GM12865 (cell line): ENCODE measurements at regions not wholly inside any gene's neighbourhood (a gene's known extent, or its start where the extent isn't known, plus 50 kb on each side); places are given as distances from the start of the nearest gene placed in this dataset.

Experiments used
- DNase-seq: peaks from one replicate; pipeline ENCODE4 v3.0.0; 2010; ENCODE audit warnings: low read depth
- H3K4me3 ChIP-seq: 2 replicates; pipeline ENCODE4 v1.5.1; 2011; ENCODE audit warnings: mild to moderate bottlenecking, low read depth, low read length, control low read depth
- CTCF ChIP-seq: IDR thresholded peaks from 2 replicates; pipeline ENCODE4 v1.5.1; 2011; ENCODE audit warnings: low read length, control low read depth, low read depth, inconsistent platforms; ENCODE audit not compliant: insufficient read depth; ENCODE audit errors: missing control alignments

GRCh38 chr17:79446399-79447009, 164.3 kb downstream of the RBFOX3 start:
- DNase-seq = no peak
- H3K4me3 ChIP-seq = no peak overlapping the region
- no peak for TF ChIP-seq CTCF

GRCh38 chr17:79444198-79444597, 166.7 kb downstream of the RBFOX3 start:
- no peak for DNase-seq
- TF ChIP-seq CTCF = no peak
- H3K4me3 ChIP-seq = no peak overlapping the region

- TF ChIP-seq CTCF = no peak
- no peak for DNase-seq
- no peak overlapping the region for H3K4me3 ChIP-seq
Observed at GRCh38 chr17:79443026-79443425, 167.8 kb downstream of the RBFOX3 start.

GRCh38 chr17:79441356-79442160, 169.3 kb downstream of the RBFOX3 start:
- no peak for DNase-seq
- no peak overlapping the region for H3K4me3 ChIP-seq
- TF ChIP-seq CTCF = no peak

- no peak for DNase-seq
- no peak overlapping the region for H3K4me3 ChIP-seq
- TF ChIP-seq CTCF = no peak
Observed at GRCh38 chr17:79440251-79440650, 170.6 kb downstream of the RBFOX3 start.

- TF ChIP-seq CTCF = no peak
- no peak overlapping the region for H3K4me3 ChIP-seq
Observed at GRCh38 chr17:79439493-79439892, 171.4 kb downstream of the RBFOX3 start.

More at GRCh38 chr17:79439493-79439892, 171.4 kb downstream of the RBFOX3 start:
- DNase-seq = no peak
